HCT116 (cell line): ENCODE measurements at regions not wholly inside any gene's neighbourhood (a gene's known extent, or its start where the extent isn't known, plus 50 kb on each side); places are given as distances from the start of the nearest gene placed in this dataset.

Source experiments
- ATAC-seq: fragments of 200-7000 bp; cut with Tn5 transposase; 2 replicates; pipeline ENCODE4 v1.9.1; 2020; ENCODE audit warnings: mild to moderate bottlenecking, moderate library complexity
- BruUV-seq: library from RNA; stranded (reverse); fragments of 400-500 nt; replicated peaks from 2 replicates; lab custom pipeline; 2021; lab: Mats Ljungman, UMichigan
- CTCF ChIA-PET: fragments of 300-600 bp; sonication (Branson Sonifier 250); formaldehyde crosslinking; loops from one replicate; lab custom pipeline; 2021; ENCODE audit warnings: antibody characterized with exemption; lab: Charles Lee
- POLR2A ChIA-PET: fragments of 300-600, 350-600 bp; sonication (Branson Sonifier 250); formaldehyde crosslinking; loops from one replicate; lab custom pipeline; 2021; ENCODE audit warnings: antibody characterized with exemption; lab: Charles Lee
- RAD21 ChIA-PET, 2 experiments: fragments of 300-600 bp; sonication (Branson Sonifier 250); formaldehyde crosslinking; loops; one replicate each; lab custom pipeline; 2023; ENCODE audit warnings: low total read pairs in 2 of 2; ENCODE audit not compliant: uncharacterized antibody in 2 of 2, unreplicated experiment in 2 of 2, low non-redundant PET in 1 of 2; lab: Charles Lee
- DNase-seq: peaks from one replicate; pipeline ENCODE4 v3.0.0-alpha.2; 2010; ENCODE audit warnings: low read depth, low spot score
- H2AFZ ChIP-seq: fragments of 200-600 bp; shearing (Covaris generic), sonication (generic); 2 replicates; pipeline ENCODE4 v1.6.1; 2017; ENCODE audit warnings: low read depth, mixed run types, mixed read lengths, antibody characterized with exemption, low read length; ENCODE audit not compliant: poor library complexity, severe bottlenecking
- H3K27ac ChIP-seq: 2 replicates; pipeline ENCODE4 v1.5.1; 2012; ENCODE audit warnings: low read depth, low read length
- H3K27me3 ChIP-seq: fragments of 200-600 bp; sonication (generic); 2 replicates; pipeline ENCODE4 v1.6.1; 2016; ENCODE audit warnings: mixed run types, low read length, mixed read lengths; ENCODE audit not compliant: insufficient read depth
- H3K36me3 ChIP-seq, 2 experiments: fragments of 200-500 bp in 1 of 2; fragments of 200-600 bp in 1 of 2; sonication (Bioruptor generic) in 1 of 2; sonication (generic) in 1 of 2; 2 replicates each; pipeline versions ENCODE4 v1.5.1 to v1.6.1; 2014 to 2016; ENCODE audit warnings: low read length in 2 of 2, inconsistent platforms in 1 of 2, mixed read lengths in 1 of 2, mixed run types in 1 of 2; ENCODE audit not compliant: insufficient read depth in 2 of 2, control insufficient read depth in 1 of 2
- H3K4me1 ChIP-seq, 2 experiments: fragments of 200-600 bp in 1 of 2; sonication (generic) in 1 of 2; 2 replicates each; pipeline versions ENCODE4 v1.5.1 to v1.6.1; 2012 to 2017; ENCODE audit warnings: low read length in 2 of 2, inconsistent platforms in 1 of 2, mild to moderate bottlenecking in 1 of 2, mixed read lengths in 1 of 2, mixed run types in 1 of 2, moderate library complexity in 1 of 2; ENCODE audit not compliant: insufficient read depth in 2 of 2, control insufficient read depth in 1 of 2
- H3K4me2 ChIP-seq: fragments of 200-600 bp; sonication (generic); 2 replicates; pipeline ENCODE4 v1.6.1; 2017; ENCODE audit warnings: mixed run types, low read length, mixed read lengths
- H3K4me3 ChIP-seq, 2 experiments: fragments of 200-600 bp in 1 of 2; sonication (generic) in 1 of 2; replicated peaks in 1 of 2; 2 replicates each; pipeline ENCODE4 v1.5.1; 2011 to 2016; ENCODE audit warnings: low read length in 2 of 2, control low read depth in 1 of 2, low read depth in 1 of 2, mild to moderate bottlenecking in 1 of 2, mixed read lengths in 1 of 2, mixed run types in 1 of 2
- H3K79me2 ChIP-seq: fragments of 200-600 bp; sonication (generic); 2 replicates; pipeline ENCODE4 v1.6.1; 2017; ENCODE audit warnings: mild to moderate bottlenecking, mixed run types, low read length, moderate library complexity, mixed read lengths; ENCODE audit not compliant: insufficient read depth
- H3K9ac ChIP-seq: fragments of 200-600 bp; sonication (generic); 2 replicates; pipeline ENCODE4 v1.6.1; 2016; ENCODE audit warnings: low read length, mixed read lengths
- H3K9me2 ChIP-seq: fragments of 200-600 bp; sonication (generic), shearing (Covaris generic); 2 replicates; pipeline ENCODE4 v1.6.1; 2017; ENCODE audit warnings: mixed run types, mild to moderate bottlenecking, moderate library complexity; ENCODE audit not compliant: insufficient read depth
- H3K9me3 ChIP-seq, 2 experiments: fragments of 200-500 bp in 1 of 2; fragments of 200-600 bp in 1 of 2; sonication (Bioruptor generic) in 1 of 2; sonication (generic) in 1 of 2; 2 replicates each; pipeline ENCODE4 v1.6.1; 2014 to 2017; ENCODE audit warnings: low read length in 2 of 2, mixed read lengths in 2 of 2, inconsistent platforms in 1 of 2, low read depth in 1 of 2, mild to moderate bottlenecking in 1 of 2, mixed run types in 1 of 2, moderate library complexity in 1 of 2; ENCODE audit not compliant: control insufficient read depth in 1 of 2, insufficient read depth in 1 of 2
- H4K20me1 ChIP-seq: fragments of 200-600 bp; sonication (generic), shearing (Covaris generic); 2 replicates; pipeline ENCODE4 v1.6.1; 2017; ENCODE audit warnings: mixed run types, mild to moderate bottlenecking, moderate library complexity; ENCODE audit not compliant: insufficient read depth
- CBX3 ChIP-seq: IDR thresholded peaks from 2 replicates; pipeline ENCODE4 v1.6.1; 2012; ENCODE audit warnings: low read depth
- CEBPB ChIP-seq: IDR thresholded peaks from 2 replicates; pipeline ENCODE4 v1.6.1; 2012; ENCODE audit warnings: low read depth
- EGR1 ChIP-seq: IDR thresholded peaks from 2 replicates; pipeline ENCODE4 v1.6.1; 2012; ENCODE audit warnings: low read depth
- ELF1 ChIP-seq: IDR thresholded peaks from 2 replicates; pipeline ENCODE4 v1.6.1; 2012; ENCODE audit warnings: low read depth, borderline replicate concordance
- EZH2 ChIP-seq: fragments of 200-600 bp; sonication (generic); IDR thresholded peaks from 2 replicates; pipeline ENCODE4 v1.6.1; 2017; ENCODE audit warnings: antibody characterized with exemption, mixed run types
- EZH2phosphoT487 ChIP-seq: fragments of 200-600 bp; IDR thresholded peaks from 2 replicates; pipeline ENCODE4 v1.6.1; 2018; ENCODE audit warnings: antibody characterized with exemption, borderline replicate concordance
- JUND ChIP-seq: IDR thresholded peaks from 2 replicates; pipeline ENCODE4 v1.6.1; 2012
- POLR2A ChIP-seq: IDR thresholded peaks from 2 replicates; pipeline ENCODE4 v1.7.0; 2011; ENCODE audit warnings: borderline replicate concordance; ENCODE audit not compliant: insufficient read depth, insufficient read length; ENCODE audit errors: extremely low read depth
- RAD21 ChIP-seq: IDR thresholded peaks from 2 replicates; pipeline ENCODE4 v1.6.1; 2012; ENCODE audit warnings: low read depth, mild to moderate bottlenecking
- SP1 ChIP-seq: IDR thresholded peaks from 2 replicates; pipeline ENCODE4 v1.6.1; 2012; ENCODE audit warnings: low read depth
- SRF ChIP-seq: IDR thresholded peaks from 2 replicates; pipeline ENCODE4 v1.6.1; 2012; ENCODE audit warnings: low read depth
- TCF7L2 ChIP-seq: IDR thresholded peaks from 2 replicates; pipeline ENCODE4 v1.7.0; 2011; ENCODE audit warnings: borderline replicate concordance, inconsistent platforms; ENCODE audit not compliant: insufficient read depth, insufficient read length; ENCODE audit errors: extremely low read depth
- YY1 ChIP-seq: IDR thresholded peaks from 2 replicates; pipeline ENCODE4 v1.6.1; 2011; ENCODE audit warnings: low read length, low read depth, moderate library complexity, mild to moderate bottlenecking; ENCODE audit not compliant: insufficient replicate concordance; ENCODE audit errors: extremely low read depth
- ZFX ChIP-seq: fragments of 450-650 bp; IDR thresholded peaks from 2 replicates; pipeline ENCODE4 v1.6.1; 2017
- ZNF274 ChIP-seq: fragments of 200-500 bp; sonication (Bioruptor generic); IDR thresholded peaks from 2 replicates; pipeline ENCODE4 v1.6.1; 2014; ENCODE audit warnings: mild to moderate bottlenecking, low read depth, low read length, inconsistent platforms
- intact Hi-C: fragments of 100-400 bp; cut with micrococcal nuclease; formaldehyde crosslinking; loops from 2 replicates; pipeline ENCODE4 v1.10.0; 2022
- TF ChIP-seq, protein P1 (sequence below): IDR thresholded peaks from 2 replicates; pipeline ENCODE4 v1.6.1; 2012
- TF ChIP-seq, protein P2 (sequence below), 3 experiments: fragments of 200-600 bp in 1 of 3; sonication (generic) in 1 of 3; IDR thresholded peaks in 2 of 3; conservative IDR thresholded peaks in 1 of 3; 2 replicates each; pipeline ENCODE4 v1.5.1; 2012 to 2017; ENCODE audit warnings: low read depth in 2 of 3, low read length in 2 of 3, antibody characterized with exemption in 1 of 3, borderline replicate concordance in 1 of 3, control low read depth in 1 of 3, mild to moderate bottlenecking in 1 of 3, mixed read lengths in 1 of 3, mixed run types in 1 of 3, moderate library complexity in 1 of 3; ENCODE audit not compliant: insufficient read depth in 1 of 3
- TF ChIP-seq, protein P3 (sequence below): IDR thresholded peaks from 2 replicates; pipeline ENCODE4 v1.6.1; 2012

DNA sequence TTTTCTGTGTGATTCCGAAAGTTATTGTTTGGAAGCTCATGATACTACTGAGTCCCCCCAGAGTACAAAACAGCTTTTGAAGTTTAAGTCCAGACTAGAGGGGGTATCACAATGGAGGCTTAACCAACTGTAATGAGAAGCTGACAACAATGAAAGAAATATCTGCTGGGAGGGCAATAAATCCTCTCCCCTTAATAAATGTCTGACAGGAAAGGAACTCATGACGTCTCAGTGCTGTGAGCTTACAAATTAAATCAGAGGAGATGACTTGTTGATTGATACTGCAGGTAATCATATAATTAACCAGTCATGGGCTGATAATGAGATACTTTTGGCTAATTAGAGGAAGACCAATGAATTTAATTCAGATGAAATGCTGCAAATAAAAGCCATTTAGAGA, 102.6 kb upstream of the WDR11 start:
- no peak for ATAC-seq

DNA sequence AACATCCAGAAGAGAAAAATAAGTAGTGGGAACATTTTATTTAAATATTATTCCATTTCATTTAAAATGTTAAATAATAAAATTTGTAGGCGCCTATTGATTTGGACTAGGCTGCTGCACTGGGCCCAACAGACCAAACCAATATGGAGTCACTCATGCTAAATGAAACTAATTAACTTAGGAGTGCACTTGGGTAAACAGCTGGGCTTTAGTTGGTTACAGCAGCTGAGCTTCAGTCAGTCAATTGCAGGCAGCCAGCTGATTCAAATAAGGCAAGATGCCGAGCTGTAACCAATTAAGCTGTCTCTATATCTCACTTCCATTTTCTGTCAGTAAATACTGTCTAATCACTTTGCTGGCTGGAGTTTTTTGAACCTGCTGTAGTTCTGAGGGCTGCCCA, 102.1 kb upstream of the WDR11 start:
- Histone ChIP-seq H3K9ac (no peak overlapping the region), H3K4me1 (no peaks in the 10 kb centered on the region), H3K4me3 (no peak overlapping the region), H3K79me2 (no peaks in the 10 kb centered on the region), H3K9me2 (no peaks in the 10 kb centered on the region), H3K9me3 (no peaks in the 10 kb centered on the region), H3K27me3 (peaks cover 61% of the 10 kb centered on the region), H3K36me3 (no peaks in the 10 kb centered on the region), H3K4me2 (no peak overlapping the region), H2AFZ (no peak overlapping the region), H3K27ac (no peak overlapping the region), H4K20me1 (no peaks in the 10 kb centered on the region)
- ATAC-seq (no peak), DNase-seq (no peak)
- intact Hi-C loops, result no loop called here
- POLR2A ChIA-PET, result no interaction called here
- no TSS peak for BruUV-seq
- RAD21 ChIA-PET, result no interaction called here
- CTCF ChIA-PET, result no interaction called here
- TF ChIP-seq RAD21 (no peak), YY1 (no peak), CBX3 (no peak), EGR1 (no peak), SRF (no peak), ZNF274 (no peak), ELF1 (no peak), EZH2phosphoT487 (no peak), CEBPB (no peak), EZH2 (no peak)
- TF ChIP-seq, protein P1, sequence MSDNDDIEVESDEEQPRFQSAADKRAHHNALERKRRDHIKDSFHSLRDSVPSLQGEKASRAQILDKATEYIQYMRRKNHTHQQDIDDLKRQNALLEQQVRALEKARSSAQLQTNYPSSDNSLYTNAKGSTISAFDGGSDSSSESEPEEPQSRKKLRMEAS, result no peak
- TF ChIP-seq, protein P2, sequence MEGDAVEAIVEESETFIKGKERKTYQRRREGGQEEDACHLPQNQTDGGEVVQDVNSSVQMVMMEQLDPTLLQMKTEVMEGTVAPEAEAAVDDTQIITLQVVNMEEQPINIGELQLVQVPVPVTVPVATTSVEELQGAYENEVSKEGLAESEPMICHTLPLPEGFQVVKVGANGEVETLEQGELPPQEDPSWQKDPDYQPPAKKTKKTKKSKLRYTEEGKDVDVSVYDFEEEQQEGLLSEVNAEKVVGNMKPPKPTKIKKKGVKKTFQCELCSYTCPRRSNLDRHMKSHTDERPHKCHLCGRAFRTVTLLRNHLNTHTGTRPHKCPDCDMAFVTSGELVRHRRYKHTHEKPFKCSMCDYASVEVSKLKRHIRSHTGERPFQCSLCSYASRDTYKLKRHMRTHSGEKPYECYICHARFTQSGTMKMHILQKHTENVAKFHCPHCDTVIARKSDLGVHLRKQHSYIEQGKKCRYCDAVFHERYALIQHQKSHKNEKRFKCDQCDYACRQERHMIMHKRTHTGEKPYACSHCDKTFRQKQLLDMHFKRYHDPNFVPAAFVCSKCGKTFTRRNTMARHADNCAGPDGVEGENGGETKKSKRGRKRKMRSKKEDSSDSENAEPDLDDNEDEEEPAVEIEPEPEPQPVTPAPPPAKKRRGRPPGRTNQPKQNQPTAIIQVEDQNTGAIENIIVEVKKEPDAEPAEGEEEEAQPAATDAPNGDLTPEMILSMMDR (IDR thresholded peaks at IDR 0.05 in 2 of 3, conservative IDR thresholded peaks at IDR 0.05 in 1 of 3; ENCODE audit: borderline replicate concordance in 1 of 3, insufficient read depth in 1 of 3, low read depth in 2 of 3, low read length in 2 of 3), result no peak

More for the DNA sequence above, 102.6 kb upstream of the WDR11 start:
- no peak overlapping the region for H2AFZ ChIP-seq
- no TSS peak for BruUV-seq
- H4K20me1 ChIP-seq, result no peaks in the 10 kb centered on the region
- H3K27ac ChIP-seq, result no peak overlapping the region
- no peaks in the 10 kb centered on the region for H3K4me1 ChIP-seq
- intact Hi-C loops, result no loop called here
- no peak overlapping the region for H3K4me2 ChIP-seq
- RAD21 ChIA-PET, result no interaction called here
- CTCF ChIA-PET, result no interaction called here
- H3K27me3 ChIP-seq, result peaks cover 57% of the 10 kb centered on the region
- no peaks in the 10 kb centered on the region for H3K9me2 ChIP-seq
- no peak overlapping the region for H3K4me3 ChIP-seq
- TF ChIP-seq ZFX (no peak), POLR2A (no peak), CBX3 (no peak), CEBPB (no peak), RAD21 (no peak), JUND (no peak), SP1 (no peak), TCF7L2 (no peak)
- TF ChIP-seq, protein P3, sequence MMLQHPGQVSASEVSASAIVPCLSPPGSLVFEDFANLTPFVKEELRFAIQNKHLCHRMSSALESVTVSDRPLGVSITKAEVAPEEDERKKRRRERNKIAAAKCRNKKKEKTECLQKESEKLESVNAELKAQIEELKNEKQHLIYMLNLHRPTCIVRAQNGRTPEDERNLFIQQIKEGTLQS, result no peak
- H3K9me3 ChIP-seq, result no peaks in the 10 kb centered on the region
- H3K36me3 ChIP-seq, result no peaks in the 10 kb centered on the region
- POLR2A ChIA-PET, result no interaction called here
- H3K79me2 ChIP-seq, result no peaks in the 10 kb centered on the region
- DNase-seq, result no peak
- no peak overlapping the region for H3K9ac ChIP-seq
